ENCODE measurements at regions not wholly inside any gene's neighbourhood (a gene's known extent, or its start where the extent isn't known, plus 50 kb on each side); places are given as distances from the start of the nearest gene placed in this dataset.
A peak's percentile ranks its signal among the peaks of the same experiment; 100 is the strongest.

GRCh38 chr3:25856902-25857518 lies 67.1 kb downstream of the OXSM start:
- peak; percentile 52 to 75 (median 66) for TF ChIP-seq CTCF (IDR thresholded peaks at IDR 0.05)
- no peak for TF ChIP-seq POLR2A (IDR thresholded peaks at IDR 0.05)
